HEK293T (cell line): ENCODE measurements at regions not wholly inside any gene's neighbourhood (a gene's known extent, or its start where the extent isn't known, plus 50 kb on each side); places are given as distances from the start of the nearest gene placed in this dataset.

ENCODE experiments used
- CTCF ChIA-PET: fragments of 350-600 bp; formaldehyde crosslinking; extraction: SDS; loops from one replicate; lab custom pipeline; 2021; ENCODE audit warnings: antibody characterized with exemption, inconsistent platforms; lab: Yijun Ruan, JAX
- POLR2A ChIA-PET: fragments of 350-600 bp; formaldehyde crosslinking; extraction: SDS; loops from one replicate; lab custom pipeline; 2020; ENCODE audit warnings: antibody characterized with exemption, inconsistent platforms; lab: Yijun Ruan, JAX
- DNase-seq: peaks from one replicate; pipeline ENCODE4 v3.0.0; 2012; ENCODE audit warnings: mixed read lengths; ENCODE audit errors: extremely low spot score
- ARNT ChIP-seq: fragments of 450-650 bp; IDR thresholded peaks from 2 replicates; pipeline ENCODE4 v1.6.1; 2017; ENCODE audit warnings: mild to moderate bottlenecking
- BHLHE40 ChIP-seq: fragments of 450-650 bp; IDR thresholded peaks from 2 replicates; pipeline ENCODE4 v1.6.1; 2016; ENCODE audit warnings: mild to moderate bottlenecking, moderate library complexity, borderline replicate concordance
- CTBP1 ChIP-seq: fragments of 450-650 bp; IDR thresholded peaks from 2 replicates; pipeline ENCODE4 v1.6.1; 2016; ENCODE audit warnings: borderline replicate concordance
- ELF4 ChIP-seq: fragments of 450-650 bp; IDR thresholded peaks from 2 replicates; pipeline ENCODE4 v1.6.1; 2017; ENCODE audit warnings: antibody characterized with exemption
- FOXA1 ChIP-seq: fragments of 450-650 bp; IDR thresholded peaks from 2 replicates; pipeline ENCODE4 v1.6.1; 2016; ENCODE audit warnings: mild to moderate bottlenecking
- FOXK2 ChIP-seq: fragments of 450-650 bp; IDR thresholded peaks from 2 replicates; pipeline ENCODE4 v1.6.1; 2016; ENCODE audit warnings: mild to moderate bottlenecking
- FOXM1 ChIP-seq: fragments of 450-650 bp; IDR thresholded peaks from 2 replicates; pipeline ENCODE4 v1.6.1; 2017; ENCODE audit warnings: mild to moderate bottlenecking, borderline replicate concordance
- HDGF ChIP-seq: fragments of 450-650 bp; IDR thresholded peaks from 2 replicates; pipeline ENCODE4 v1.6.1; 2017; ENCODE audit warnings: antibody characterized with exemption, borderline replicate concordance
- L3MBTL2 ChIP-seq: fragments of 450-650 bp; conservative IDR thresholded peaks from 2 replicates; pipeline ENCODE4 v1.6.1; 2016; ENCODE audit warnings: mild to moderate bottlenecking
- LEF1 ChIP-seq: fragments of 450-650 bp; IDR thresholded peaks from 2 replicates; pipeline ENCODE4 v1.6.1; 2017; ENCODE audit warnings: mild to moderate bottlenecking, borderline replicate concordance
- NFRKB ChIP-seq: fragments of 450-650 bp; IDR thresholded peaks from 2 replicates; pipeline ENCODE4 v1.6.1; 2016; ENCODE audit warnings: mild to moderate bottlenecking, moderate library complexity
- SP1 ChIP-seq: fragments of 450-650 bp; IDR thresholded peaks from 2 replicates; pipeline ENCODE4 v1.6.1; 2017
- SUZ12 ChIP-seq: fragments of 450-650 bp; IDR thresholded peaks from 2 replicates; pipeline ENCODE4 v1.6.1; 2016; ENCODE audit warnings: mild to moderate bottlenecking
- TARDBP ChIP-seq: fragments of 450-650 bp; IDR thresholded peaks from 2 replicates; pipeline ENCODE4 v1.6.1; 2016
- ZNF384 ChIP-seq: fragments of 450-650 bp; IDR thresholded peaks from 2 replicates; pipeline ENCODE4 v1.6.1; 2016
- TF ChIP-seq, protein P1 (sequence below): fragments of 450-650 bp; IDR thresholded peaks from 2 replicates; pipeline ENCODE4 v1.6.1; 2016

- ChIA-PET POLR2A (no interaction called here), CTCF (no interaction called here)
- no peak for DNase-seq
- TF ChIP-seq, protein P1, sequence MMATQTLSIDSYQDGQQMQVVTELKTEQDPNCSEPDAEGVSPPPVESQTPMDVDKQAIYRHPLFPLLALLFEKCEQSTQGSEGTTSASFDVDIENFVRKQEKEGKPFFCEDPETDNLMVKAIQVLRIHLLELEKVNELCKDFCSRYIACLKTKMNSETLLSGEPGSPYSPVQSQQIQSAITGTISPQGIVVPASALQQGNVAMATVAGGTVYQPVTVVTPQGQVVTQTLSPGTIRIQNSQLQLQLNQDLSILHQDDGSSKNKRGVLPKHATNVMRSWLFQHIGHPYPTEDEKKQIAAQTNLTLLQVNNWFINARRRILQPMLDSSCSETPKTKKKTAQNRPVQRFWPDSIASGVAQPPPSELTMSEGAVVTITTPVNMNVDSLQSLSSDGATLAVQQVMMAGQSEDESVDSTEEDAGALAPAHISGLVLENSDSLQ = no peak
- TF ChIP-seq ARNT (no peak), FOXK2 (no peak), FOXM1 (no peak), SUZ12 (no peak), TARDBP (no peak), CTBP1 (no peak), FOXA1 (no peak), BHLHE40 (no peak), ELF4 (no peak), HDGF (no peak), ZNF384 (no peak), LEF1 (no peak), L3MBTL2 (no peak)
These were observed 649.8 kb upstream of the MBL2 start for GRCh38 chr10:53422223-53422888.

- ChIA-PET POLR2A (no interaction called here), CTCF (interaction anchor here (0.6 kb wide), 1 partner anchor 1423 kb away, joined by 4 read pairs; no protein-coding TSS in a partner anchor)
- no peak for TF ChIP-seq HDGF
- no peak for TF ChIP-seq ZNF384
- no peak for TF ChIP-seq BHLHE40
- no peak for TF ChIP-seq FOXA1
- TF ChIP-seq SP1 = no peak
- DNase-seq = no peak
These were observed 640.1 kb upstream of the MBL2 start for GRCh38 chr10:53412651-53413050.

GRCh38 chr10:53406532-53406931, 633.9 kb upstream of the MBL2 start:
- no peak for DNase-seq
- POLR2A ChIA-PET = no interaction called here
- CTCF ChIA-PET = no interaction called here
- no peak for TF ChIP-seq L3MBTL2

DNA sequence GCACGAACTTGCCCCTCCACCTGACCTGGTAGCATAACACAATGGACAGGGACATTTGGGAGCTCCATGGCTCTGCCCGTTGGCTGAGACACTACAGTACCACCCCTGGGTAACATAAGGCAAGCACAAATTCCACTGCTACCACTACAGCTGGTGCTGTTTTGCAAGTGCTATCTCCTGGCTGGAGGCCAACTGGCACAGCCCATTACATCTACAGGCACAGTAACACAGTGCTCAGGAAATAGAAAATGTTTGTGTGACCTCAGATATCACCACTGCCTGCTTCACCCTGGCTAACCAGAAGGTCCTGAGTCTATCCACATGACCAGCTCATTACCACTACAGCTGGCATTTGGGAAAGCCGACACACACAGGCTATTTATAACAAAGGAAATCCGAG, 631.1 kb upstream of the MBL2 start:
- TF ChIP-seq HDGF (no peak), CTBP1 (no peak), FOXM1 (no peak), FOXA1 (no peak), NFRKB (no peak), ARNT (no peak), L3MBTL2 (no peak), BHLHE40 (no peak), SUZ12 (no peak), SP1 (no peak), ELF4 (no peak), ZNF384 (no peak), TARDBP (no peak), FOXK2 (no peak), LEF1 (no peak)
- TF ChIP-seq, protein P1 = no peak
- ChIA-PET CTCF (no interaction called here), POLR2A (no interaction called here)
- DNase-seq = no peak

- DNase-seq = no peak
- no peak for TF ChIP-seq LEF1
- no peak for TF ChIP-seq FOXK2
- ChIA-PET CTCF (no interaction called here), POLR2A (no interaction called here)
These were observed 630.0 kb upstream of the MBL2 start for GRCh38 chr10:53402594-53402993.

DNA sequence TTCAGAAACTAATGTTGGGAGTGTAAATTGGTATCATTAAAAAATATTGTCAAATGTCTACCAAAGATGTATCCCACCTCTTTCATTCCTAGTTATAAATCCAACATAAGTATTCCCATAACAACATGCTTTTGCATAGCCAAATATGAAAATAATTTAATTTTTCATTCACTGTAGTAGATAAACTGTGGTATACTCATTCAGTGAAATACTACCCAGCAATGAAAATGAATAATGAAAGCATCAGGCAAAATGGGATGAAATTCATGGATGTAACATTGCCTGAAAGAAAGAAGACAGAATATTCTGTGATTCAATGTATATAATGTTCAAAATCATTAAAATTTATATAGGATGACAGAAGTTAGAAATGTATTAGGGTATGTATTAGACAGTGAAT, 629.0 kb upstream of the MBL2 start:
- no peak for DNase-seq
- CTCF ChIA-PET = no interaction called here
- POLR2A ChIA-PET = no interaction called here
- TF ChIP-seq TARDBP (no peak), FOXM1 (no peak), L3MBTL2 (no peak)

DNA sequence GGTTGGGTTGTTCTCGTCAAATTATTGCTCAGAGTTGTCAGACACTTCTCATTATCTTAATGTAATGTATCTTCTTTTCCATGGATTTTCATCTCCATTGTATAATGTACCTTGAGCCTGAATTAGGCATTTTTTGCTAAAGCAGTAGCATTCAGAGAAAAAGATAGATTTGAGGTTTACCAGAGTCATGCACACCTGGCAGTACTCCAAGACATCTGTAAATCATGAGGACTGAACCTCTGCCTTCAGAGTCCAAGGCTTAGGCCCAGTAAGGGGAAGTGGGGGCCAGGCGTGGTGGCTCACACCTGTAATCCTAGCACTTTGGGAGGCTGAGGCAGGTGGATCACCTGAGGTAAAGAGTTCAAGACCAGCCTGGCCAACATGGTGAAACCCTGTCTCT, 624.3 kb upstream of the MBL2 start:
- no peak for TF ChIP-seq FOXK2
- DNase-seq = no peak
- CTCF ChIA-PET = no interaction called here
- POLR2A ChIA-PET = no interaction called here

DNA sequence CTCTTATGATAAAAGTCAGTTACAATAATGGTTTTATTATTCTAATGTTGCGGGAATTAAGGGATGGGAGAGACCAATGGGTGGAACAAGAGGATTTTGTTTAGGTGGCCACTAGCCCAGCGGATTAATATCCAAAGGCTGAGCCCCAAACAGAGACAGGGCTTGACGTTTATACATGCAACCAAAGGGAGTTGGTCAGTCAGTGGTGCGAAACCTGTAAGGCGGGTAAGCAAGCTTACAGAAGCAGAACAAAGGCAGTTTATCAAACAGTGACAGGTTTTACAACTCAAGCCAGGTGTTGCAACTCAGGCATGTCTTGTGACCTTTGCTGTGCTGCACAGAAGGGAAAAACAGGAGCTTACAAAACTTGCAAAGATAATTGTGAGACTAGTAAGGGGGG, 622.9 kb upstream of the MBL2 start:
- ChIA-PET CTCF (no interaction called here), POLR2A (no interaction called here)
- TF ChIP-seq TARDBP (no peak), ELF4 (no peak), BHLHE40 (no peak), L3MBTL2 (no peak), FOXK2 (no peak), HDGF (no peak), SP1 (no peak), ZNF384 (no peak), CTBP1 (no peak), LEF1 (no peak), FOXM1 (no peak), NFRKB (no peak), ARNT (no peak), FOXA1 (no peak)
- TF ChIP-seq, protein P1 = no peak
- DNase-seq = no peak
